IMR-90 (cell line): ENCODE measurements at regions not wholly inside any gene's neighbourhood (a gene's known extent, or its start where the extent isn't known, plus 50 kb on each side); places are given as distances from the start of the nearest gene placed in this dataset.
A peak's percentile ranks its signal among the peaks of the same experiment; 100 is the strongest.

Source experiments
- ATAC-seq: fragments of 200-7000 bp; cut with Tn5 transposase; 2 replicates; pipeline ENCODE4 v1.9.1; 2020; ENCODE audit warnings: low read depth, mild to moderate bottlenecking, moderate library complexity
- BruUV-seq: library from RNA; stranded (reverse); fragments of 400-500 nt; replicated peaks from 2 replicates; lab custom pipeline; 2021; lab: Mats Ljungman, UMichigan
- CTCF ChIA-PET: fragments of 300-600 bp; formaldehyde crosslinking; extraction: SDS; loops from one replicate; lab custom pipeline; 2021; ENCODE audit warnings: antibody characterized with exemption; lab: Yijun Ruan, JAX
- POLR2A ChIA-PET: fragments of 300-600 bp; sonication (Branson Sonifier 250); formaldehyde crosslinking; loops from one replicate; lab custom pipeline; 2022; ENCODE audit warnings: antibody characterized with exemption; ENCODE audit not compliant: unreplicated experiment; lab: Charles Lee
- DNase-seq: peaks from one replicate; pipeline ENCODE4 v3.0.0; 2013
- H2AFZ ChIP-seq: replicated peaks from 2 replicates; pipeline ENCODE3; 2013; ENCODE audit warnings: low read length, mild to moderate bottlenecking; ENCODE audit not compliant: poor library complexity
- H2AK5ac ChIP-seq: 2 replicates; pipeline ENCODE4 v1.6.1; 2013; ENCODE audit warnings: low read depth, low read length, inconsistent platforms
- H2AK9ac ChIP-seq: replicated peaks from 2 replicates; pipeline ENCODE3; 2013; ENCODE audit warnings: mild to moderate bottlenecking, low read depth, low read length, moderate library complexity; ENCODE audit not compliant: poor library complexity
- H2BK120ac ChIP-seq: 2 replicates; pipeline ENCODE4 v1.6.1; 2013; ENCODE audit warnings: low read depth, low read length, inconsistent platforms
- H2BK15ac ChIP-seq: 3 replicates; pipeline ENCODE4 v1.6.1; 2013; ENCODE audit warnings: low read depth, low read length, inconsistent platforms
- H2BK20ac ChIP-seq: 2 replicates; pipeline ENCODE4 v1.6.1; 2013; ENCODE audit warnings: low read depth, mild to moderate bottlenecking, inconsistent platforms, low read length, moderate library complexity
- H2BK5ac ChIP-seq: 2 replicates; pipeline ENCODE4 v1.6.1; 2013; ENCODE audit warnings: mild to moderate bottlenecking, low read depth, low read length, inconsistent platforms; ENCODE audit not compliant: poor library complexity, severe bottlenecking
- H3K14ac ChIP-seq: replicated peaks from 2 replicates; pipeline ENCODE4 v1.6.1; 2013; ENCODE audit warnings: low read depth, low read length, inconsistent platforms
- H3K18ac ChIP-seq: 2 replicates; pipeline ENCODE4 v1.6.1; 2013; ENCODE audit warnings: low read depth, low read length, control low read depth
- H3K23ac ChIP-seq: 2 replicates; pipeline ENCODE4 v1.6.1; 2013; ENCODE audit warnings: low read depth, low read length, inconsistent platforms
- H3K27ac ChIP-seq: 2 replicates; pipeline ENCODE4 v1.5.1; 2013; ENCODE audit warnings: mild to moderate bottlenecking, control low read depth, low read length; ENCODE audit not compliant: insufficient read depth
- H3K27me3 ChIP-seq: 2 replicates; pipeline ENCODE4 v1.6.1; 2013; ENCODE audit warnings: low read length; ENCODE audit not compliant: control insufficient read depth, insufficient read depth
- H3K36me3 ChIP-seq: 2 replicates; pipeline ENCODE4 v1.6.1; 2013; ENCODE audit warnings: low read length, mixed read lengths; ENCODE audit not compliant: control insufficient read depth, insufficient read depth
- H3K4ac ChIP-seq: 2 replicates; pipeline ENCODE4 v1.6.1; 2013; ENCODE audit warnings: low read depth, low read length, inconsistent platforms
- H3K4me1 ChIP-seq: 2 replicates; pipeline ENCODE4 v1.6.1; 2013; ENCODE audit warnings: low read length, mixed read lengths; ENCODE audit not compliant: control insufficient read depth, insufficient read depth
- H3K4me2 ChIP-seq: 2 replicates; pipeline ENCODE4 v1.6.1; 2013; ENCODE audit warnings: low read depth, mild to moderate bottlenecking, control low read depth, low read length, moderate library complexity
- H3K4me3 ChIP-seq: 2 replicates; pipeline ENCODE4 v1.5.1; 2013; ENCODE audit warnings: low read depth, mild to moderate bottlenecking, control low read depth, low read length, moderate library complexity; ENCODE audit not compliant: insufficient read depth
- H3K56ac ChIP-seq: 2 replicates; pipeline ENCODE4 v1.6.1; 2013; ENCODE audit warnings: low read length, inconsistent platforms; ENCODE audit not compliant: insufficient read depth; ENCODE audit errors: extremely low read depth
- H3K79me1 ChIP-seq, 2 experiments: 2 replicates each; pipeline ENCODE4 v1.6.1; 2013; ENCODE audit warnings: low read length in 2 of 2, inconsistent platforms in 1 of 2, low read depth in 1 of 2
- H3K9ac ChIP-seq: 2 replicates; pipeline ENCODE4 v1.6.1; 2013; ENCODE audit warnings: low read depth, low read length, control low read depth
- H3K9me1 ChIP-seq: 2 replicates; pipeline ENCODE4 v1.6.1; 2013; ENCODE audit warnings: low read length, inconsistent platforms; ENCODE audit not compliant: insufficient read depth
- H3K9me3 ChIP-seq: 2 replicates; pipeline ENCODE4 v1.6.1; 2013; ENCODE audit warnings: low read length; ENCODE audit not compliant: control insufficient read depth, insufficient read depth
- H4K20me1 ChIP-seq: 2 replicates; pipeline ENCODE4 v1.6.1; 2013; ENCODE audit warnings: low read length, inconsistent platforms; ENCODE audit not compliant: insufficient read depth
- H4K5ac ChIP-seq: 2 replicates; pipeline ENCODE4 v1.6.1; 2013; ENCODE audit warnings: mild to moderate bottlenecking, low read depth, low read length, control low read depth
- H4K8ac ChIP-seq, 2 experiments: 2 replicates each; pipeline ENCODE4 v1.6.1; 2013; ENCODE audit warnings: low read depth in 2 of 2, low read length in 2 of 2, control low read depth in 1 of 2, inconsistent platforms in 1 of 2
- H4K91ac ChIP-seq: 2 replicates; pipeline ENCODE4 v1.6.1; 2013; ENCODE audit warnings: low read depth, low read length, inconsistent platforms; ENCODE audit not compliant: insufficient read depth
- MAFK ChIP-seq: IDR thresholded peaks from 2 replicates; pipeline ENCODE4 v1.6.1; 2012; ENCODE audit warnings: low read depth, low read length, improper control_type of control experiment
- SMC3 ChIP-seq: fragments of 150-350 bp; IDR thresholded peaks from 2 replicates; pipeline ENCODE4 v1.6.1; 2016; ENCODE audit warnings: low read depth, mild to moderate bottlenecking, antibody characterized with exemption, low read length, moderate library complexity
- WGBS, 2 experiments: methylation state at CpG; one replicate each; pipeline versions ENCODE4 v1.1.5 to v1.1.7; 2013; ENCODE audit warnings: missing lambda C conversion rate in 2 of 2; ENCODE audit not compliant: insufficient read length in 1 of 2; ENCODE audit errors: extremely low coverage in 2 of 2; 5-methylcytosine and 5-hydroxymethylcytosine counted together
- dilution Hi-C: fragments of 300-500 bp; cut with HindIII; formaldehyde crosslinking; loops from one replicate; pipeline ENCODE4 v1.14.3; 2018; ENCODE audit warnings: low sequenced_read_pairs; ENCODE audit not compliant: unreplicated experiment
- in situ Hi-C: fragments of 300-500 bp; cut with MboI; formaldehyde crosslinking; loops from 3 replicates; pipeline ENCODE4 v1.14.3; 2019; ENCODE audit warnings: low sequenced_read_pairs, inconsistent platforms, mixed read lengths
- intact Hi-C: fragments of 100-400 bp; cut with micrococcal nuclease; formaldehyde crosslinking; loops from 2 replicates; pipeline ENCODE4 v1.10.0; 2022

GRCh38 chr18:67068608-67069007 is 447.9 kb downstream of the DSEL start:
- Histone ChIP-seq H2BK5ac (no peak overlapping the region), H3K4me2 (no peak overlapping the region), H4K20me1 (no peaks in the 10 kb centered on the region), H3K27me3 (no peaks in the 10 kb centered on the region), H3K4me3 (no peak overlapping the region), H3K9me3 (no peaks in the 10 kb centered on the region), H2BK120ac (no peak overlapping the region), H2AK5ac (no peak overlapping the region), H3K14ac (no peak overlapping the region), H3K4ac (no peak overlapping the region), H3K9me1 (no peaks in the 10 kb centered on the region), H4K8ac (no peak overlapping the region), H2BK15ac (no peak overlapping the region), H3K27ac (no peak overlapping the region), H3K79me1 (no peaks in the 10 kb centered on the region), H3K36me3 (no peaks in the 10 kb centered on the region), H3K4me1 (no peaks in the 10 kb centered on the region), H4K91ac (no peak overlapping the region), H3K18ac (no peak overlapping the region), H2AK9ac (no peak overlapping the region), H2AFZ (no peak overlapping the region), H3K23ac (no peak overlapping the region), H3K9ac (no peak overlapping the region), H2BK20ac (no peak overlapping the region), H4K5ac (no peak overlapping the region), H3K56ac (no peak overlapping the region)
- no peak for ATAC-seq
- dilution Hi-C loops (no loop called here), intact Hi-C loops (no loop called here), in situ Hi-C loops (no loop called here)
- no TSS peak for BruUV-seq
- DNase-seq = no peak
- POLR2A ChIA-PET = no interaction called here
- TF ChIP-seq MAFK (peak; percentile 85), SMC3 (no peak)
- CTCF ChIA-PET = no interaction called here
- WGBS, 2 experiments = no CpG with 5 or more reads among the region's 2 CpGs
